ENCODE measurements at regions not wholly inside any gene's neighbourhood (a gene's known extent, or its start where the extent isn't known, plus 50 kb on each side); places are given as distances from the start of the nearest gene placed in this dataset.

- no peak for DNase-seq
Observed at GRCh38 chr16:80298676-80299075, 242.1 kb upstream of the DYNLRB2 start.

- DNase-seq = no peak
Observed at GRCh38 chr16:80296034-80296433, 244.8 kb upstream of the DYNLRB2 start.

DNA sequence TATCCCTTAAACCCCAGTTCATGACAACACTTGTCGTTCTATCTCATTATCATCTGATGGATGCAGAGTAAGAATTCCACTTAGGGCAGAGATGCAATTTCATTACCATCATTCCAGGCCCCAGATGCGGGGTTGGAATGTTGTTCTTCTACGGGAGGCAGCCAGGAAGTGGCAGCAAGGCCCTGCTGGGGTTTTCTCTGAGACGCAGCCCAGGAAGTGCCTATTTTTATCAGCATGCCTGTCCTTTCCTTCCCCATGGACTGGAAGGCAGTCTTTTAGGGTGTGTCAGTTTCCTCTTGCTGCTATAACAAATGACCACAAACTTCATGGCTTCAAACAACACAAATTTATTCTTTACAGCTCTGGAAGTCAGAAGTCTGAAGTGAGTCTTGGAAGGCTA lies 246.6 kb upstream of the DYNLRB2 start:
- no peak for DNase-seq

DNA sequence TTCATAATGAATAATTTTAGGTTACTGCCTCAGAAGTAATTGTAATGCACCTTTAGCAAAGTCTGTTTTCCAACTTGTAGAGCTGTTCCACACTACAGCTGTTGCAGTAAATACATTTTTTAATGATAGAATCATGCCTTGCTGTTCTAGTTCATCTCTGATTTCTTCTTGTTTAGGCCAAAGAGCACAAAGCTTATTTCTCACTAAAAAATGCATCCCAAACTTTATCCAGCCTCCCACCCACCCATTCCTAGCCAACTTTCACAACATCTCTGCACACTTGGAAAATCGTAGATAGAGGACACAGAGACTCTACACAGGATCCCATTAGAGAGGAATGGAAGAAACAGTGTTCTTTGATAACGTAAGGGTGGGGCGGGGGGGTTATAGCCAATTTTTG lies 252.2 kb upstream of the DYNLRB2 start:
- no peak for DNase-seq

DNA sequence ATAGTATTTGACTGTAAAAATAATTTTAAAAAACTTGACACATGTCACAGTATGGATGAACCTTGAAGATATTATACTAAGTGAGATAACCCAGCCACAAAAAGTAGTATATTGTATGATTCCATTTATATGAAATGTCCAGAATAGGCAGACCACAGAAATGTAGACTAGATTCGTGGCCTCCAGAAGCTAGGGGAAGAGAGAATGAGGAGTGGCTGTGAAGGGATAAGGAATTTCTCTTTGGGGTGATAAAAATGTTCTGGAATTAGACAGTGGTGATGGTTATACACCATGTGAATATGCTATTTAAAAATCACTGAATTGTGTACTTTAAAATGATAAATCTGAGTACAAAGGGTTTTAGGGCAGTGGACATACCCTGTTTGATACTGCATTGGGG lies 253.1 kb upstream of the DYNLRB2 start:
- no peak for DNase-seq

DNA sequence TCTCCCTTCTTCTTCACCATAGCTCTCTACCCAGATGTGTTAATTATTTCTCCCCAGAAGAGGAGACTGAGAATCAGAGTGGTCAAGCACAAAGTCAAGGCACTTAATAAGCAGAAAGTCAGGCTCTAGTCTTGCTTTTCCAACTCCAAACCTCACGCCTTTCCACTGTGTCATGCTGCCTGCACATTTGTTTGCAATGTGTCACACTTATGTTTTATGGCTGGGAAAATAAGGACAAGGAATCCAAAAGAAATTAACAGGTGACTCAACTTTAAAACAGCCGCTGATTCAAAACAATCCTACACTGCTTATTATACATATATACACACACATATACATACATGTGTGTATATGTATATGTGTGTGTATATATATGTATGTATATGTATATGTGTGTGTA lies 255.7 kb upstream of the DYNLRB2 start:
- no peak for DNase-seq

GRCh38 chr16:80283466-80284392 lies 257.1 kb upstream of the DYNLRB2 start:
- DNase-seq = no peak

GRCh38 chr16:80280557-80280956 lies 260.2 kb upstream of the DYNLRB2 start:
- DNase-seq = no peak

GRCh38 chr16:80279656-80280055 lies 261.1 kb upstream of the DYNLRB2 start:
- DNase-seq = no peak

DNA sequence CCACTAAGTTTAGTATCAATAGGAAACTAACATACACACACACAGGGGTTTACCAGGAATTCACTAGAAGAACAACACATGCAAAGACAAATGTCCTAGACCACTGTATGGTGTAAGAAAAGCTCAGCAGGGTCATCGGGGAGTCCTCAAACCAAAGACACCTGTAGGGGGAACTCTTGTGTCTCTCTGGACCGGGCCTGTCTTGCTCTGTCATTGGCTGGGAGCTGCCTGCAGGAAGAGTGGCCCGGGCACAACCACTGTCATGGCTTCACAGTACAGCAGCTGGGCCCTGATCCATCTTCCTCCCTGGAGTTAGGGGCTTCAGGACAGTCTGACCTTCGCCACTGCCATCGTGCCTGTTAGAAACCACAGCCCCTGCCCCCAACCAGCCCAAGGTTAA lies 263.6 kb upstream of the DYNLRB2 start:
- DNase-seq = no peak

DNA sequence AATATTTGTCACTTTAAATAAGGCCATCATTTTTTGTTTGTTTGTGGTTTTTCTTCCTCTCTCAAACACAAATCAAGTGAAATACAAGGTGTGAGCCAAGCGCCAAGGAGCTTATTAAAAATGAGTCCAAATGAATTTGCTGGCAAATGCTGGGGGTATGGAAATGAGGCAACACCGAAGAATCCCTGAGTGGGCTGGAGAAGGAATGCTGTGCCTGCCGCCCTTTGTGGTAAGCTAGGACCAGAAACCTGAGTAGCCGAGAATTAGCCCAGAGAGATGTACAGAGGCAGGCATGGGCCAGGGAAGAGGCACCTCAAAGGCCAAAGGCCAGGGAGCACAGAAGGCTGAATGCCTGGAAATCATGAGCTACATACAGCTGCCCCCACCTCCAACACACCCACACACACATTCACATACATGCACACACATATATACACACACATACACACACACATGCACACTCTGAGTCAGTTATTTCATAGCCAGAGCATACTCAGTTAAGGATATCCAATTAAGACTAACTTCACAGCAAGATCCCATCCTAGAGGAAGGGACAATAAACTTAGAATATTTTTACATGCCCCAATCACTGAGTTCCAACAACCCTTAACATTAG lies 266.1 kb upstream of the DYNLRB2 start:
- DNase-seq = no peak

GRCh38 chr16:80273635-80274538 lies 266.9 kb upstream of the DYNLRB2 start:
- peak; percentile 8 for DNase-seq

GRCh38 chr16:80265624-80266306 lies 275.0 kb upstream of the DYNLRB2 start:
- DNase-seq = no peak

GRCh38 chr16:80263848-80264694 lies 276.7 kb upstream of the DYNLRB2 start:
- DNase-seq = peak; percentile 16

- no peak for DNase-seq
Observed at GRCh38 chr16:80263181-80263823, 277.5 kb upstream of the DYNLRB2 start.

DNA sequence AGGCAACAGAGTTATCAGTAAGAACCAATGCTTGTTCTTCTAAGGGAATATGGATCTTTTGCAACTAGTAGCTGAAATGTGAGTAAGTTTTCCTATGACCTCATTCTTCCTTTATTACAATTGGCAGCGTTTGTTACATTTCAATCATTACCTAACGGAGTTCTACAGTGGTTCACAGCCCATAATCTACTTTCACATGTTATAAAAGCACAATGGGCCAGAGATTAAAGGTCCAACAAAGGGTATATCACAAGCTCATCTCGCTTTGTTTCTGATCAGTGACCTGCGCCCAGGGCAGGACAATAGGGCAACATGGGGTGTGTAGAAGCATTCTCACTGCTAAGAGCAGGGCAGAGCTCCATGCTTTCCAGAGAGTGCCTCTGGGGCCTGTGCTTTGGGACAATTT lies 279.9 kb upstream of the DYNLRB2 start:
- DNase-seq = no peak

GRCh38 chr16:80259290-80259805 lies 281.4 kb upstream of the DYNLRB2 start:
- DNase-seq = no peak

GRCh38 chr16:80258407-80258806 lies 282.4 kb upstream of the DYNLRB2 start:
- DNase-seq = no peak

DNA sequence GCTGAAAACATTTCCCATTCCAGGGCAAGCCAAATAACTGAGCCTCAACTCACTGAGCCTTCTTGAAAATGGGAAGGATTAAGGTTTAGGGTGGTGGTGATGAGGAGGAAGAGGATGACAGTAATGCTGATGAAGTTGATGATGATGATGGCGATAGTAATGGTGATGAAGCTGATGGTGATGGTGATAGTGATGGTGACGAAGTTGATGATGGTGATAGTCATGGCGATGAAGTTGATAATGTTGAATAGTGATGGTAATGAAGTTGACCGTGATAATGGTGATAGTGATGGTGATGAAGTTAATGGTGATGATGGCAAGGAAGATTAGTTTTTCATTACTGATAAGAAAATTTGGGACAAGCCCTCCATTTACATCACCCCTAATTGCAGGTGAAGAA lies 285.8 kb upstream of the DYNLRB2 start:
- no peak for DNase-seq

- no peak for DNase-seq
Observed at GRCh38 chr16:80253741-80254140, 287.1 kb upstream of the DYNLRB2 start.

DNA sequence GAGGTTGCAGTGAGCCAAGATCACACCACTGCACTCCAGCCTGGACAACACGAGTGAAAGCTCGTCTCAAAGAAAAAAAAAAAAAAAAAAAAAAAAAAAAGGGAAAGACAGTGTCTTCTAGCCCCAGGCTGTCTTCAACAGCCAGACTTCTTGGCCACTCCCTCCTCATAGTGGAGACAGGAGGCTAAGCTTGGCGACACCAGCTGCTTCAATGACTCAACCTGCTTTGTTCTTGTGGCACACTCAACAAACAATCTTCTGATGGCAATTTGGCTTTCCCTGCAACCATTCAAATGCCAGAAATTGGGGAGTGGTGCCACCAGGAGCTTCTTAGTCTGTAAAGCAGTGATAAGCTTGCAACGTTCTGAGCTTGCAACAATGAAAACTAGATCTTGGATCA lies 290.4 kb upstream of the DYNLRB2 start:
- no peak for DNase-seq

All from activated CD4-positive, alpha-beta T cell treated with anti-CD3 and anti-CD28 coated beads, Interleukin-10, Interleukin-2, amounts not matched to agents 100 ng/mL and 50 ng/mL, durations not matched to agents 16 hours and 8 hours (primary cell).